HS-5 (cell line): ENCODE measurements at regions not wholly inside any gene's neighbourhood (a gene's known extent, or its start where the extent isn't known, plus 50 kb on each side); places are given as distances from the start of the nearest gene placed in this dataset.

Experiments used
- DNase-seq: peaks from one replicate; pipeline ENCODE4 v3.0.0-alpha.2; 2012; ENCODE audit warnings: low read depth

DNA sequence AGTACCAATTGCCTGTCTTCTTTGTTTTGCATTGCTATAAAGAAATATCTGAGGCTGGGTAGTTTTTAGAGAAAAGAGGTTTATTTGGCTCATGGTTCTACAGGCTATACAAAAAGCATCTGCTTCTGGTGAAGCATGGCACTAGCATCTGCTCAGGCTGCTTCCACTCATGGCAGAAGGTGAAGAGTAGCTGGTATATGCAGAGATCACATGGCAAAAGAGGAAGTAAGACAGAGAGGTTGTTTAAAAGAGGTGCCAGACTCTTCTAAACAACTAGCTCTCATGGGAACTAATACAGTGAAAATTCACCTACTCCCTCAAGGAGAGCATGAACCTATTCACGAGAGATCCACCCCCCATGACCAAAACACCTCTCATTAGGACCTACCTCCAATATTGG is 56.7 kb upstream of the GUCA2B start:
- no peak for DNase-seq

DNA sequence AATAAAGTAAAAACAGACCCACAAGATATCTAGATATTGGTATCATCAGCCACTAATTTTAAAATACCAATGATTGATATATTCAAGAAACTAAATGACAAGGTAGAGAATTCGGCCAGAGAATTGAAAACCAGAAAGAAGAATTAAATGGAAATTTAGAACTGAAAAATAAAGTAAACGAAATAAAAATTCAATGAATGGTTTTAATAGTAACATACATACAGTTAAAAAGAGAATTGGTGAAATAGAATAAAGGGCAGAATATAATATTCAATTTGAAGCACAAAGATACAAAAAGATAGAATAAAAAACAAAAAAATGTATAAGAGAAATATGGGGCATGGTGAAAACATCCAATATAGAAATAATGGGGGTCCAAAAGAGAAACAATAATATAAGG is 64.0 kb upstream of the GUCA2B start:
- no peak for DNase-seq

DNA sequence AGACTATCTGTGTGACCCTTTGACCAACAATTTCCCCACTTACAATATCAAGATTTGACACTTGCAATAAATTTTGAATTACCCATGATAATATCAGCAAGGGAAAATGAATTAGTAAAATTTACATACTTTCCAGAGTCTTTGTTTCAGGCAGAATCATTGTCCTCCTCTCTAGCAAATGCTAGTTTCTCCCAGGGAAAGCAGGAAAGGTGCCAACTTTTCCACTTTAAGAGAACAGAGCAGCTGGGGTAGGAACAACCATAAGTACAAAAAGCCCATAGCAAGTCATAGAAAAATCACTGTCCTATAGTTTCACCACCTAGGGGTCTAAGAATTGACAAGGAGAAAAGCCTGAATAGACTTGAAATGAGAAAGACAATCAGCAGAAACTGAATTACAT is 67.1 kb upstream of the GUCA2B start:
- no peak for DNase-seq

DNA sequence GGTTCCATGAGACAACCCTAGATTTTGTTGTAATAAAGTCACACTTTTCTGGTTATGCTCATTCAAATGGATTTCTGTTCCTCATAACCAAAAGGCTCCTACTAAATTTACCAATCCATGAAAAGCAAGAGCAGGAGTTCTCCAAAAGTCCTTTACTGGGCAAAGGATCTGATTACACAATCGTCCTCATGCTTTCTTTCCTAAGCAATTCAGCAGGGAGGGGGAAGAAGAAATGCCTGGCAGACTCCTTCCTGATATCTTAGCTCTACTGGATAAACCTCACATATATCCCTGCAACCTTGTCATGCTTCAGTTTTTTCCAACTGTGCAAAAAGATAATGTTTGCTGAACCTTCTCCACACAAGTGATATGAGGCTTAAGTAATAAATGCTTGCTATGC is 67.6 kb upstream of the GUCA2B start:
- DNase-seq = no peak

DNA sequence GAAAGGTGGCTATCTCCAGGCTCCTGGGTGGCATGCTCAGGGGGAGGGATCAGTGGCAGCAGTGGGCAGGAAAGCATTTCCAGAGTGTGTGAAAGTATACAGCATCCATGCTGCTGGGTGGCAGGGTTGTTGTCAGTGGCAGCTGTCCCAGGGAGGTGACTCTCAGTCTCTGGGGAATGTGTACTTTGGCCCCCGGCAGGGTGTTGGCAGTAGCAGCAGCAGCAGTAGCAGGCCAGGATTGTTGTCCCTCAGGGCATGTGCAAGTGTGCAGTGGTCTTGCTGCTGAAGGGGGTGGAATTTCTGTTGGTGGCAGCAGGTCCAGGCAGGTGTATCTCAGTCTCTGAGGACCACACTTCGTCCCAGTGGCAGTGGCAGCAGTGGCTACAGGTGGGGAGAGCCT is 71.7 kb upstream of the GUCA2B start:
- DNase-seq = no peak

DNA sequence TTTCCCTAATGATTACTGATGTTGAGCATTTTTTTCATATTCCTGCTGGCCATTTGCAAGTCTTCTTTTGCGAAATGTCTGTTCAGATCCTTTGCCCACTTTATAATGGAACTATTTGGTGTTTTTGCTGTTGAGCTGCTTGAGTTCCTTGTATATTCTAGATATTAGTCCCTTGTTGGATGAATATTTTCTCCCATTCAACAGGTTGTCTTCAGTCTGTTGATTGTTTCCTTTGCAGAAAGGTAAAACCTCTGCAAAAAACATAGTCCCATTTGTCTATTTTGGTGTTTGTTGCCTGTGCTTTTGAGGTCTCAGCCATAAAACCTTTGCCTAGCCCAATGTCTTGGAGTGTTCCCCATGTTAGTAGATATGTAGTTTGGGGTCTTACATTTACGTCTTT is 78.0 kb upstream of the GUCA2B start:
- no peak for DNase-seq

DNA sequence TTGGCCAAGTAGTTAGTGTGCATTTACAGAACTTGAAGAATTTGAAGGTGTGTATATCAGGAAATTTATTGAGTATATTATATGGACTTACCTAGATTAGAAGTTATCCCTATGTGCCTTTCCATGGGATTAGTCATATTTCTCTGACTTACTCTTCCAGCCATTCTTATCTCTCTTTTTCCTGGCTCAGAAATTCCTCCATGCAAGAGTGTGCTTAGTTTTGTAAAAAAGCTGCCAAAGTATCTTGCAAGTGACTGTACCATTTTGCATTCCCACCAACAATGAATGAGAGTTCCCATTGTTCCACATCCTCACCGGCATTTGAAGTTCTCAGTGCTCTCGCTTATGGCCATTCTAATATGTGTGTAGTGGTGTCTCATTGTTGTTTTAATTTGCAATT is 82.2 kb upstream of the GUCA2B start:
- no peak for DNase-seq

DNA sequence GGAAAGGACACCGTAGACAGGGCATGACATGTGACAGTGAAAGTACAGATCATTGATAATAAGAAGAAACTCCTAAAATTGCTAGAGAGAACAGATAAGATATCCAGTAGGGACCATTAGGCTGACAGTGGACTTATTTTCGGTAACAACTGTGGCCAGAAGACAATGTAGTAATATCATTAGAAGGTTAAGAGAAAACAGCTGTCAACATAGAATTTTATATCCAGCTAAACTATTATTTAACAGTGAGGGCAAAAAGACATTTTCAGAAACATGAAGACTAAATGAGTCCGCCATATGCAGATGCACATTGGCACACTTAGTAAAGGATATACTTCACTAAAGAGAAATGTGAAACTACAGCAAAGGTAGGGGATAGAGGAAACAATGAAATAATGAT is 95.4 kb upstream of the GUCA2B start:
- no peak for DNase-seq

DNA sequence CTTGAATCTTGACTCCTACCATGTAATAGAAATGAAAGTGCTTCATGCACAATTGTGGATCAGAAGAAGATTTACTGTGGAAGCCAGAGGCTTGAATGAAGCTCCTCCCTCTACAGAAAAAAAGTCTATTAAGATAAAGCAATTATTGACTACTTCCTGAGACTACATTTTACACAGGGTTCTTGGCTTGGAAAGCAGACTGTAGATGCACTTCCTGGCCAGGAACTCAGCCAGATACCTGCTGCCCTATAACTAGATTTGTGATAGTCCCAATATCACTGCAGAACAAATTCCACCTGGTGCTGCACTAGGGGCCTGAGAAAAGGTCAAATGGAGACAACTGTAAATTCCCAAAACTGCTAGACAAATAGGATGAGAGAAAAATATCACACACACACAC is 96.8 kb upstream of the GUCA2B start:
- no peak for DNase-seq

DNA sequence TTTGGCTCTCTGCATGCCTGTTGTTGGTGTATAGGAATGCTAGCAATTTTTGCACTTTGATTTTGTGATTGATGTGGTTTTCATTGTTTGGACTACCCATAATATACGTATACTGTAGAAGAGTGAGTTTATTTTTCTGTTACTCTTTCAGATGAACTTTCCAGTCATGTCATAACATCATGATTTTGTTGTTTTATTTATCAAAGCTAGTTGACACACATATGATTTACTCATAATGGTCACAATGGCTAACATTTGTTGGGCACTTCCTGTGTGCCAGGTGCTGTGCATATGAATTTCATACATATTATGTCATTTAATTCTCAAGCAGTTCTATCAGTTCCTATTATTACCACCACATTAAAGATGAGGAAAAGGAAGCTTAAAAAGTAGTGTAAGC is 98.1 kb upstream of the GUCA2B start:
- no peak for DNase-seq

DNA sequence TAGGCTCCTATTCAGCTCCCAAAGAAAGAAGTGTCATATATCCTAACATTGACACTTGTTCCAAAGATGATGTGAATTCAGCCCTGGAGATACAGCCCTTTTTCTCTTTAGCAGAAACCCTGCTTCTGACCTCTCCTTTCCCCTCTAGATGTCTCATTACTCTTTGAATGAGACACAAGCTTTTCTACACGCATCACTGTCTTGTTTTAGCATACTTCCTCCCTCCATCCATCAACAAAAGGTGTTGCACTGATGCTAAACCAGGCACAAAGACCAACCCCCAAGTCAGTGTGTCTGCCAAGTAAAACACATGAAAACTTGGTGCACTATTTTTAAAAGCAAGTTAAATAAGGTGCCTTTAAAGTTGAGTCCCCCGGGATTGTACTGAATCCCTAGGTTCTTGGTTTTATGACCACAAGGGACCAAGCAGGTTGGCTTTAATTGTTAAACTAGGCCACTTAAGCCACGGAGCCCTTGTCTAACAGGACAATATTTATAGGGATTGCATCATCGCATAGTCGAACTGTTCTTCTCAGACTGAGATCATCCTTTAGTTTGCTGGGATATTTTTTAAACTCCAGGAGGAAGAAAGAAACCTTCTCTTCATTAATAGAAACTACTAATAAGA is 101.0 kb upstream of the GUCA2B start:
- DNase-seq = no peak

DNA sequence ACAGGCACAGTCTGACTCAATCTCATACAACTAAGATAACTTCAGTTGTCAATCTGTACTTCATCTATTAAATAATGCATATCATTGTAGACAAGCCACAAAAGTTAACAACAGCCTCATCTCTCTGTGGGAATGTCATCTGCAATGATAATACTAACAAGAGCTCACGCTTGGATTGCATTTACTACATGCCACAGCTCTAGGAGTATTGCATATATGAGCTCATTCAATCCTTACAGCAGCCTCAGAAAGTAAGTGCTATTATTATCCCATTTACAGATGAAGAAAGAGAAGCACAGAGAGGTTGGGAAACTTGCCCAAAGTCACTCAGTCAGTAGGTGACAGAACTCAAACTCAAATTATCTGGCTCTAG is 105.7 kb upstream of the GUCA2B start:
- DNase-seq = no peak

DNA sequence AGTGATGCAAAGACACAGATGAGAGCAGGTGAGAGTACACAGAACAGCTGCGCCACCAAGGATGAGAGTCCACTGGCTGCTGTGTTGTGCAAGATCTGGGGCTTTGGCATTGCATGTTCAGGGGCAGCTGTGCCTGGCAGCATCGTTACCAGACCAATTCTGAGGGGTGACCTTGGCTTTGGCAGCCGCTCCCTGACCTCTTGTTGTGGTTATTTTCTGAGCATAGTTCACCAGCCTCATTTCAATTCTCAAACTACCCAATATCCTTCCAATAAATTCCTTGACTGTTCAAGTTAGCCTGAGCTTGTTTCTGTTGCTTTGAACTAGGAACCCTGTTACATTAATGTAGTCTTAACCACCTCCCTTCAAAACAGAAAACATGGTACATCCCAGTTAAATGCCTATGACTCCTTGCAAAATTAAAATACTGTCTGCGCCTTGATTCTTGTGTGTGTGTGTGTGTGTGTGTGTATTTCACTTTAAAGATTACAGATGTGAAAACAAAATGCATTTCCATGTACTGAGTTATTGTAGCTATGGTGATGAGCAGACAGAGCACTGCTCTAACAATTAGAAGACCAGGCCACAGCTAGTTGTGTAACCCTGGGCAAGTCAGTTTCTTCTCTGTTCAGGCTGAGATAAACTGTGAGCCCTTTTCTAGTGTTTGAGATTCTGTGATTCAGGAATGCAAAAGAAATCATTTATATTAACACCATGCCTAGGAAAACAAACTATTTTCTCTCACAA is 106.3 kb upstream of the GUCA2B start:
- DNase-seq = no peak

DNA sequence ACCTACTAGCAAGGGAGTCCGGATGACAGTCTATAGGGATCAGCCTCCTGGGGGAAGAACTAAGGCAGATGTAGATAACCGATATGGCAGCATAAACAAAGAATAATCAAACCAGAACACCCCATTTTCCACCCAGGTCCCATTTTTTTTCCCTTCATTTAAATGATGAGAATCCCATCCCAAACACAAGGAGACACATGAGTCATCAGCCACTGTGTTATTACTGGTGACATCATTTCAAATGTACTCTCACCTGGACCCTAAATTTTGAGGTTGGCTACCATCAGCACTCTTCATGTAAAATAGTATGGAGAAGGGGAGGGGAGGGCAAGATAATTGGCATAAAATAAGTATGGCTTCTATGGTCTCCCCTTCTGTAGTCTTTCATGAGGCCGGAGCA is 108.9 kb upstream of the GUCA2B start:
- no peak for DNase-seq

DNA sequence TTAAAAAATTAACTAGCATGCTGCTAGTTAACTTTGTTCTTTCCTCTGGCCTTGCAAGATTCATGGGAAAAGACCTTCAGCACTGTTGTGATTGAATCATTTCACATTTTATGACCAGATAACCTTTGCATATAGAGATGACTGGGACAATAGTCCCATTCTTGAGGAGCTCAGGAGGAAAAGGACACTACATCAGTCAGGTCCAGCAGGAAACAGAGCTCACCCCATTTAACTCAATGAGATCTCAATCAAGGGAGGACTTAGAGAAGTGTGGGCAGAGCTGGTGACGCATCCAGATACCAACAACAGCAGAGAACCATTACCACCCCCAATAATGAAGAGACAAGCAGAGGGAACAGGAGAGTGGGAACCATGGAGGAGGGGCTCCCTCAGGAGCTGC is 109.4 kb upstream of the GUCA2B start:
- no peak for DNase-seq

DNA sequence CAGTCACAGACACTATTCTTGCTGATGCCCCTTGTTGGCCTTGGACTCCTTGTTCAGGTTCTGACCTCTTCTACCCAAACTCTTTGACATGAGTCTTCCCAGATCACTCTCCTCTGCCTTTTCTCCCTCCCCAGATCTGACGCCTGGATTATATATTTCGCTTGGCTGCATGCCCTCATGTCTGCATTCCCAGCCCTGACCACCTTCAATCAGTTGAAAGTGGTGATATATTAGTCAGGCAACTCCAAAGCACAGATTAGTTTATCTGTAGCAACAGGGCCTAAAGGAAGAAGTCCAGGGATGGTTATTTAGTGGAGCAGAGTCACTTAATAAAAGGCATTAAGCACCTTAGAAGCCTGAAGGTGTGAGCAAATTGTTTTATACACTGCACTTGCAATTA is 110.0 kb upstream of the GUCA2B start:
- no peak for DNase-seq

DNA sequence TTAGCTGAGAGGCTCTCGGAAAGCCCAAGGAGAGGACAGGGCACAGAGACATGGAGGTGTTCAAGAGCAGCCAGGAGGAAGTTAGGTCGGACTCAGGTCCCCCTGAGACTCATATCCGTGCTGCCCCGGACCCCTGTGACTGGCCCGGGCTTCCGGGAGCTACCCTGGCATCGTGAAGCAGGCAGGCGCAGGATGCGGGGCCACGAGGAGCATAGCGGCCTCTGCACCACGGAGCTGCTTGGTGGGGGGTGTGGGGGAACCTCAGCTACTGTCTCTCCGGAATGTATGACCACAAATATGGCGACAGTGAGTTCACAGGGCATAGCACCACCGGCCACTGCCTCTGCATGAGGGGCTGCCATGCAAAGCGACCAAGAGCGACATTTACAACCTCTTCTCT is 112.2 kb upstream of the GUCA2B start:
- DNase-seq = no peak

DNA sequence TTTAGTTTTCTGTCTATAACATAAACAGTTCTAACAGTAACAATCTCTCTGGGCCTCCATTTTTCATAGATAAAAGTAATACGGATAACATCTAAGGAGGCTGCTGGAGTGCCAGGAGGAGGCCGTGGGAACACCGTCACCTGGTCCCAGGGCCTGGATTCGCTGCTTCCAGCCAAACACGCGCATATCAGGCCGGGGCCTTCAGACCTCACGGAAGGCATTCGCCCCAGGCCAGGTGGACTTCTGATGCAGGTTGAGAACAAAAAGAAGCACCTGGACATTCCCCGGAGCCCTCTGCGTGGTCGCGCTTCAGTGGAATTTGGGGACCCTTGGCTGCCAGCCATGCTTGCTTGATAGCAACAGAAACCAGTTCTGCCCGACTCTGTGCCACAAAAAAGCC is 113.1 kb upstream of the GUCA2B start:
- DNase-seq = no peak

DNA sequence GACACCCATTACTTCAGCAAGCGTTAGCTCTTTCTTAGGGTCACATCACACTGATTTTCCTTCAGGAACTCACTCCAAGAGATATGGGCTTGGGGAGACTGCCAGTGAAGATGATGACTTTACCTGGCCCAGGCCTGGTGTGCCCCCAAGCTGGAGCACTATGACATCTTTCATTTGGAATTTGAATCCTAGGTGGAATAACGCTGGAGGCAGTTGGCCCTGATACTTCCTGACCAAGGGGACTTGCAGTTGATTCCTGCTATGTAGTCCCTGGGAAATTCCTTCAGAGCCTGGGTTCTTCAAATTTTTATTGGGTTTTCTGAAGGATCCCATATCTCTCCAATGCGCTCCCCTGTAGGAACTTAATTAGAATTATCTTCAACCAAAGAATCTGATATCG is 114.9 kb upstream of the GUCA2B start:
- no peak for DNase-seq

DNA sequence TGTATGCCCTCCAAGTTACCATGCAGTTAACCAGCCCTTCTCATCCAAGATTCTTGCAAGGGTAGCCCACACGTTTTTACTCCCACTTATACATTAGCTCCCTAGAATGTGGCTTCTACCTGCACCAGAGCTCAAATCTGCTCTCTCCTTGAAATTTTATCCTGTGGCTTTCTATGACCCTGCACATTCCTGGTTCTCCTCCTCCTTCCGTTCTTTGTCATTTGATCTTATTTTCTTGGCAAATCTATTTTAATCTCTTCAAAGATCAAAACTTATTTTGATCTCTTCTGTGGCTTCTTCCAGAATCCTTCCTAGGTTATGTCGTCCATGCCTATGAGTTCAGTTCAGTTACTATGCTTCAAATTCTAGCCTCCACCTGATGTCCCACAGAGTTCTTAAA is 115.6 kb upstream of the GUCA2B start:
- DNase-seq = no peak

DNA sequence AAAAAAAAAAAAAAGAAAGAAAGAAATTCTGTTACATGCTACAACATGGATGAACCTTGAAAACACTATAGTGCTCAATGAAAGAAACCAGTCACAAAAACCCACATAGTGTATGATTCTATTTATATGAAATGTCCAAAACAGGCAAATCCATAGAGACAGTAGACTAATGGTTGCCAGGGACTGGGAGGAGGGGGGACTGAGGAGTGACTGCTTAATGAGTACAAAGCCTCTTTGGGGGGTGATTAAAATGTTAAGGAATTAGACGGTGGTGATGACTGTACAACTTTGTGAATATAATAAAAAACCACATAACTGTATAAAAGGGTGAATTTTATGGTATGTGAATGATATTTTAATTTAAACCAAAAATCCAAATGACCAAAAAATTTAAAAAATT is 116.0 kb upstream of the GUCA2B start:
- DNase-seq = no peak

DNA sequence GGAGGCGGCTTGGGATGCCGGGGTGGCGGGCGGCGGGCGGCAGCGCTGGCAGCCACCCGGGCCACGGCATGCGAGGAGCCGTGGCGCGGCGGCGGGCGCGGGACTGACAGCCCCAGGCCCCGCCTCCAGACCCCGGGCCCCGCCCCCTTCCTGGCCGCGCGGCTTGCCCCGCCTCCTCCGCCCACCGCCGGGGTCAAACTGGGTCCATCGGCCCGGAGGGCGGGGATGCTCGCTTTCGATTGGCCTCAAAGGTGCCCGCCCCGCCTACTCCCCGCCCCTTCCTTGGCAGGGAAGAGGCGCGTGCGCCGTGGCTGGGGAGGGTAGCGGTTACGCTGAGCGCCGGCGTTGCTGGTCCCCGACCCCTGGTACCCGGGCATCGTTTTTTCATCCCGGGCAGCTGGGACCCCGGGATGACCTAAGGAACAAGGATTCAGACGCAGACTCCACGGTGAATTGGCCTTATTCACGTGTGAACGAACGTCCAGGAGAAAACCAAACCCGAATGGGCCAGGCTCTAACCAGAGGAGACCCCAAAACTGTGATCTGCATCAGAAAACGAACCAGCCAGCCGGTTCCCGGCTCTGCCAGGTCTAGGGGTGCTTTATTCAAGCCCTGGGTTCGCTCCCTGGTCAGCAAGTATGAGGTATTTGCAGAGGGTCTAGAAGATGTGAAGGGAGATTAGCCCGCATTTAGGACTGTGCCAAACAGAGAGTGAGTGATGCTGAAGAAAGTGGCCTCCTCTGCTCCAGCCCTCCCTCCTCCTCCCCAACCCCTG is 117.2 kb upstream of the GUCA2B start:
- DNase-seq = peak; percentile 51

DNA sequence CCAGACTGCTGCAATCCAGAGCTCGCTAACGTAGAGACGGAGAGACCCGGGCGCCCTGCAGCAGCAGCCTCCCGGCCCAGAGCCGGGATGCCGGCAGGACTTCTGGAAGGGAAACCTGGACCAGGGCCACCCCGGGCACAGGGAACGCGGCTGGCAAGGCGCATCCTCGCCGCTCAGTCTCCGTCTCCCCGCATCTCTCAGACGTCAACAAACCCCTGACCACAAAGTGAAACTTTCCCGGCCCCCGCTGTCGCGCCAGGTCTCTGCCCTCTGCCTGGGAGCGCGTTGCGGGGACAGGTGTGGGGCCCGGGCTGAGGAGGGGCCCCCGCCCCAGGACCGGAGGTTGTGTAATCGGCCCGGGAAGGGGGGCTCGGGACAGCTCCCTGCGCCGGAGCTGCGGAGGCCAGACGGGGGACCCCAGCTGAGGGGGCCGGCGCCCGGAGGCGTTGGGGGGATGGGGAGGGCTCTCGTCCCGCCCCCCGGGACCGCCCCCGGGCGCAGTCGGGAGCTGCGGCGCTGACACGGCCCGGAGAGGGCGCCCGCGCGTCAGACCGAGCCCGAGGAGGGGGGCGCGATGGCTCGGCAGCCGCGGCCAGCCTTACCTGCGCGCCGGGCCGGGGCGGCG is 116.6 kb upstream of the HIVEP3 start:
- no peak for DNase-seq
